ENCODE measurements at regions not wholly inside any gene's neighbourhood (a gene's known extent, or its start where the extent isn't known, plus 50 kb on each side); places are given as distances from the start of the nearest gene placed in this dataset.

DNA sequence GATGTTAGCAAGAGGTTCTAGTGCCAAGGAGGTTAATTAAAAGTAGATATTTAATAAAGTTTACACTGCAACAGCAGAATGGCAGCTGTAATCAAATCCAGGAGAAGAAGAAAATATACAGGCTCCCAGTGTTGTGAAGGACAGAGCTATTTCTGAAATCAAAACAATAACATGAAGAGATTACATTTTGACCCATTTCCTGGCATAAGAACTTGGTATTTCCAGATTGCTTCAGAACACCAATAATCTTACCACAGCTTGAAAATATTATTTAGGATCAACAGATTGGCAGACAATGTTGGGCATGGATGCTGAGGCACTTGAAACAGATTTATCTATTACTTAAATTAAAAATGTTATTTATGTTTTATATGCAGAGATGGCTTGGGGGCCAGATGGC, 692.5 kb downstream of the KCNA4 start:
- DNase-seq (ENCODE audit: extremely low spot score, insufficient read length, low read depth) (no peak), FAIRE-seq (no peak)

DNA sequence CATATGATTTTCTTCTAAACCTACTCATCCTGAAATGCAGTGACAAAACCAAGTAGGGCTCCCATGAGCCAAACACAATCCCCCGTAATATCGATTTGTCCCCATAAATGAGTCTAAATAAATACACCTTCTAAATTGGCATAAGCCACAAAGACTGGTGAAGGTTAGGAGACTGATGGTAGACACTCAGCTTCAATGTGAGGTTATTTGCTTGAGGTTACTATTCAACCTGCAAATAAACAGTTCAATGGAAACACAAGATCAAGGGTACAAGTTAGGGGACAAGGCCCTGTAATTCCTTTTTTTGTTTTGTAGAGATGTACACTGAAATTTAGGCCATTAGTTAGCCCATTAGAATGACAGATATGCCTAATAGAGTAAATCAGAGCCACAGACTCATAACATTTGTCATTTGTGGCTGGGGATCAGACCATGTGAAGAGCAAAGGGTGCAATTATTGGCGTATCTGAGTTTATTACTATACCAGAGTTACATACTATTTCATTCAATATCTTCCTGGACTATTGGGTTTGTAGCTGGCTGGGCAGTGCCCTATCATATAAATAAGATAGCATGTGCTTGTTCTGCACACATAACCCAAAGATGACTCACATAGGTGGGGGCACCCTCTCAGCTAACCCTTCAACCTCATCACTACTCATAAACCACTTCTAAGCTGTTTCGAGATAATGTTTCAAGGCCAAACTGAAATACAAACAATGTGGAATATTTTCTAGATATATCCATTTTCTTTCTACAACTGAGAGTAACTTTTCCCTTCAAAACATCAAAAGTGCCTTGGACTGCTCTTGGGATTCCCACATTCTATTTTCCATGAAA, 695.3 kb downstream of the KCNA4 start:
- FAIRE-seq (no peak), DNase-seq (ENCODE audit: extremely low spot score, insufficient read length, low read depth) (no peak)

DNA sequence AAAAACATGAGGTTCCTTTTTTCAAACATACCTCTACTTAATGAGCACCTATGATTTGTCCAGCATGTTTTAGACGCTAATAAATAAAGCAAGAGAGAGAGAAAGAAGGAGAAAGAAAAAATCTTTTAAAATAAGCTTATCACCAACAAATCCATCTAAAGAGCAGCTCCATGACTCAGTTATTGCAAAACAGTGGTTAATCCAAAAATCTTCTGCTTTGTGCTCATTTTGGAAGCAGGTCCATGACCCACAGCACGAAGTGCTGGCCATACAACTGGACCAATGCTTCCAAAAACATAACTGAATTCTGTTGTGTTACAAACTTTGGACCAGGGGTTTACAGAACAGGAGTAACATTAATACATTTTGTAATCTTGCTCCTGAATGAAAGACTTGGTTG, 696.6 kb downstream of the KCNA4 start:
- DNase-seq (ENCODE audit: extremely low spot score, insufficient read length, low read depth) (no peak), FAIRE-seq (no peak)

DNA sequence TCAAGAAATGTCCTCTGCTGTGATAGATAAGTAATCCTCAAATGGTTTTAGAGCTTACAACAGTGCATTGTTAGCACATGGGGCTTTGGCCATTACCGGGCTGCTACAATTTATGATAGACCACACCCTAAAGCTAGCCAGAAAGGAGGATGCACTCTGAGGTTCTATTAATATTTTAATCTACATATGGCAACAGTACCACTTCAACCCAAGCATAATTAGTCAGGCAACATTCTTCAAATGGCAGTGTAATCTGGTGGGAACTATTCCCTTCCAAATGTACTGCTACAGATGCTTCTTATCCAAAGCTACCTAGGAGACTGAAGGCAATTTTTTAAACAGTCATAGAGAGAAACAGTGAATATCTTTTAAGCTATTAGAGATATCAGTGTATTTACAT, 697.6 kb downstream of the KCNA4 start:
- DNase-seq (ENCODE audit: extremely low spot score, insufficient read length, low read depth) (no peak), FAIRE-seq (no peak)

DNA sequence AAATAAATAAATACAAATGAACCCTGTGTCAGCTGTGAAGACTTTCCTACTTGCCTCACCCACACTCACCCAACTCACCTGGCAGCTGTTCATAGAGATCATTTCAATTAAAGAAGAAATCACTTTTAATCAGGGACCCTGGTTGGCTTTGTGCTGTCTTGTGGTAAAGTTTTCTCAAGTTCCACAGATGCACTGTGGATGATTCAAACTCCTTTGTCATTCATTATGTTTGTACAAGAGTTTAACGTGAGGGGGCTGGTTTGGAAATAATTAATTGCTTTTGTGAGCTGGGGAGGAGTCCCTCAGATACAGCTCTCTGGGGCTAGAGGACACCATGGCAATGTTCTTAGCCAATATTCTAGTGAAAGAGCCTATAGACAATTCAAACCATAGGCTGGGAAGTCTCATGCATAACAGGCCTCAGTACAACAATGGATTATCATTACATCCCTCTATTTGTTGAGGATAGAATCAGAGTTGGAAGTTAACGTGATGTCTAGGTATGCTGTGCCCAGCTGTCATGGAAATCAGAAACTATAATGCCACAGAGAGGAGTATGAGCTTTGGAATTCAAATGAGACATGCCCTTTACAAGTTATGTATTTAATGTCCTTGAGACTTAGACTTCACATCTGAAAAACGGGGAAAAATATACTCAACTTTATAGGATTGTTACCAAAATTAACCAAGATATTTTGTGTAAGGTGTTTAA, 698.5 kb downstream of the KCNA4 start:
- no peak for DNase-seq (ENCODE audit: extremely low spot score, insufficient read length, low read depth)
- no peak for FAIRE-seq

DNA sequence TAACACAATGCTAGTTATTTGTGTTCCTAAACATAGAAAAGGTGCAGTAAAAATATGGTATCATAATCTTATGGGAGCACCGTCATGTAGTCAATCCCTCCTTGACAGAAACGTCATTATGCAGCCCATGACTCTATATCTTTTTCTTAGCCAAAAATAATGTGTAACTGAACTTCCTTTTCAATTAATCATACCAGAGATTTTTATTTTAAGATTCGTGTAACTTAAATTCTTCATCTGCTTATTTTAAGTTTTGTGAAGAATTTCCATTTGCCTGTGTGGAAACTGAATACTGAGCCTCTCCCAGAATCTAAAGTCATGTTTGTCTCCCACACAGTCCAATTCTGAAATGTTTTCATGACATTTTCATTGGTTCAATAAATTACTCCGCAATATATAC, 699.1 kb downstream of the KCNA4 start:
- FAIRE-seq, result no peak

DNA sequence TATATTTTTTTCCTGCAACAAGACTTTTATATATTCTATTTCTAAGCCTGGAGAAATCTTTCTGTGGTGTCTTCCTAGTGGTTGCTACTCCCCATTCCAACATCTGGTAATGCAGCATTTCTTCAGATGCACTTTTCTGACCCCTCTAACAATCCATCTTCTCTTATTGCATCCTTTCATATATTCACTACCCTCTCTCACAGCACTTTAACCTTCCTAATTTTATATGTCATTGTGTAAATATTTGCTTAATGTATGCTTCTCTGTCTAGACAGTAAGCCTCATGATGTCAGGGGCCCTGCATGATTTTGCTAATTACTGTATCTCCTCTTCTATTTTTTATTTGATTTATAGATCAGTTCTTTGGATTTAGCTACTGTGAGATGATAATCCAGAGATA, 701.6 kb downstream of the KCNA4 start:
- no peak for FAIRE-seq
- no peak for DNase-seq (ENCODE audit: extremely low spot score, insufficient read length, low read depth)

More for the DNA sequence above, 699.1 kb downstream of the KCNA4 start:
- DNase-seq (ENCODE audit: extremely low spot score, insufficient read length, low read depth), result no peak

DNA sequence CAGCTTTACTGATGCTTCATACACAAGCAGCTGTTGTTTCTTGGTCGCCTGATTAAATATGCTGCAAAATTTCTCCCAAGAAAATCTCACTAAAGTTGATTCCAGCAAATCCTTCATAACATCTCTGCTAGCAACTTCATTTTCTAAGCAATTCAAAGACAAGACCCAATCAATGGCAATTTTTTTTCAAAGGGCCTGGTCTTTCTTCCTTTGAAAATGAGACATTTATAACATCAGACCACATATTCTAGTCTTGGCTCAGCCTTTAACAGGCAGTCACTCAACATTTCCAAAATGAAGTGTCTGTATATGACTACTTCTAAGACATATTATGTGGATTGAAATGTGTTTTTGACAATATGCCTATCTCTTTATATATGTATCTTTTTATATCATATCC, 702.6 kb downstream of the KCNA4 start:
- FAIRE-seq, result no peak

DNA sequence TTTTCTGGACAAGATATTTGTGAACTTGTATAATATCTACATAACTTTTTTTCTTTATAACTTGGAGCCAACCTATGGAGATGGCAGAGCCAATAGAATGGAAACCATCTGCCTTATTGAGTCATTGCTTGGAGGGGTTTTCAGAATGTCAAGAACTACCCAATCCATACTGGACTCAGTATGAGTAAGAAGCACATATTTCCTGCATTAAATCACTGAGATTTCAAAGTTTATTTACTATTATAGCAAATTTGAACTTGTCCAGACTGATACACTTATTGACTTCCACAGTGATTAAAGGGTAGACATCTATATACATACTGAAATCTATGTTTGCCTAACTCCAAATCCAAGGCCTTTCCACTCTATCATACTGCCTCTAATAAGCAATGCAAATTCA, 704.0 kb downstream of the KCNA4 start:
- FAIRE-seq, result no peak

More for the DNA sequence above, 702.6 kb downstream of the KCNA4 start:
- no peak for DNase-seq (ENCODE audit: extremely low spot score, insufficient read length, low read depth)

DNA sequence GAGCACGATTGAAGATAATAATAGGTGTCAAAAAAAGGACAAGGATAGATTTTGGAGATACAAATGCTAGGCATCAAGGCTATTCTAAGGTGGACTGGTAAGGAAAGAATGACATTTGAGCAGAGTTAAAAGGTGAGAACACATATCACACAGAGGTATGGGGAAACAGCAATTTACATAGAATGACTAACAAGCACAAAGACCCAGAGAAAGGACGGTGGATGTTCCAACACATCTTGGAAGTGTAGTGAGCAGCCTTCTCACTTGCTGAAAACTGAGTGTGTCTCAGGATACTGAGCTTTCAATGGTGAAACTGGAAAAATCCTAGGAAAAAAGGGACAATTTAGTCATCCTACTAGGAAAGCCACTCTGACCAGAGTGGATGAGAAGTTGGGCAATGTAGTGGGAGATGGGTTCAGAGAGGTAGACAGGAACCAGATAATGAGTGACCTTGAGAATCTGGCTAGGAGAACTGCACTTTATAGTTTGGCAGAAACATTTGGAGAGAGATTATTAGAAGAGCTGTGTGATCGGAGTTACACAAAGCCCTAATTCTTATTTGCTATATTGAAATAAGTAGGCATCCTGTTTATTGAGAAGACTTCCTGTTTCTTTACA, 706.0 kb downstream of the KCNA4 start:
- DNase-seq (ENCODE audit: extremely low spot score, insufficient read length, low read depth) (no peak), FAIRE-seq (no peak)

More for the DNA sequence above, 704.0 kb downstream of the KCNA4 start:
- no peak for DNase-seq (ENCODE audit: extremely low spot score, insufficient read length, low read depth)

DNA sequence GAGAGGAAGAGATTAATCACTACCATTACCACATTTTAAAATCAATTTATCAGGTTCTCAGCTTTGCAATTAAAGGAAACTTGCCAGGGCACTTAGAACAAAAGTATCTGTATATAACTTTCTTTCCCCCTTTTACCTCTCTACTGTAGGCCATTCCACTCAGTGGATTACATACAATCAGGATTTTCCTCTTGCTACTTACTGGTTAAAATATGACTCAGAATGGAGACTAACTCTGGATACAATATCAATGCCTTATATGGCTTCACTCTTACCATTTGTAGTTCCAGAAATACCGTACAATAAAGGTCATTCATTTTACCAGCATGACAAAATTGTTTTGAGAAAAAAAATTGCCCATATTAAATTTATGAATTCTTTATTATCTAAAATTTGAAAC, 706.8 kb downstream of the KCNA4 start:
- DNase-seq (ENCODE audit: extremely low spot score, insufficient read length, low read depth), result no peak
- no peak for FAIRE-seq

DNA sequence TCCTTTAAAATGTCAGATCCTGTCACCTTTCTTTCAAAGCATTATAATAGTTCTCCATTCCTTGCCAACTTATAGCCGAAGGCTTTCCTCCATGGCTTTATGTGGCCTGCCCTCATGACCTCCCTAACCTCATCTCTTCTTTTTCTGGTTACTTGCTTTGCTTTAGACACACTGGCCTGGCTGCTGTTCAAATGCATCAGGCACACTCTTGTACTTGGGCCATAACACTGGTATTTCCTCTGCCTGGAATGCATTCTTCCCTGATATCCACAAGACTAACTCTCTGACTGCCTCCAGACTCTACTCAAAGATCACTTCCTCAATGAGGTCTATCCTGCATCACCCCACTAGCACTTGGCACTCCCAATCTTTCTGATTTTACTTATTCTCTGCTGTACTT, 710.3 kb downstream of the KCNA4 start:
- no peak for FAIRE-seq
- DNase-seq (ENCODE audit: extremely low spot score, insufficient read length, low read depth), result no peak

DNA sequence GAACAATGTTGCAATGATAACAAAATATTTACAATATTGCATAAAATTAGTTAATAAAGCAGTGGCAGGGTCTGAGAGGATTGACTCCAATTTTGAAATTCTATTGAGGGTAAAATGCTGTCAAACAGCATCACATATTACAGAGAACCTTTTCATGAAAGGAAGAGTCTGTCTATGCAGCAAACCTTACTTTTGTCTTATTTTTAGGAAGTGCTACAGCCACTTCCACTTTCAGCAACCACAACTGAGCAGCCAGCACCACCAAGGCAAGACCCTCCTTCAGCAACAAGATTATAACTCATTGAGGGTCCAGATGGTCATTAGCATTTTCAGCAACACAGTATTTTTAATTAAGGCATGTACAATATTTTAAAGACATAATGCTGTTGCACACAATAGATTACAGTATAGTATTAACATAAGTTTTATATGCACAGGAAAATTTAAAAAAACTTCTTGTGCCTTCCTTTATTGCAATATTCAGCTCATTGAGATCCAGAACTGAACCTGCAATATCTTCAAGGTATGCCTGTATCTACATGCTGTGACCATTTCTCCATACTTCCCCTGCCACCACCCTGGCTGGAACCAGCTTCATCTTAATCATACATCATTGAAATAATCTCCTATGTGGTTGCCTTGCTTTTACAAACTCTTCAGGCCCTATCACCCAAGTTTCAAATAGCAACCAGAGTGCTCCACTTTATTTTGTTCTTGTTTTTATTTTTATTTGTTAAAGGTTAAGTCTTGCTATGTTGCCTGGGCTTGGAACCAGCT, 711.2 kb downstream of the KCNA4 start:
- FAIRE-seq, result no peak
- no peak for DNase-seq (ENCODE audit: extremely low spot score, insufficient read length, low read depth)

DNA sequence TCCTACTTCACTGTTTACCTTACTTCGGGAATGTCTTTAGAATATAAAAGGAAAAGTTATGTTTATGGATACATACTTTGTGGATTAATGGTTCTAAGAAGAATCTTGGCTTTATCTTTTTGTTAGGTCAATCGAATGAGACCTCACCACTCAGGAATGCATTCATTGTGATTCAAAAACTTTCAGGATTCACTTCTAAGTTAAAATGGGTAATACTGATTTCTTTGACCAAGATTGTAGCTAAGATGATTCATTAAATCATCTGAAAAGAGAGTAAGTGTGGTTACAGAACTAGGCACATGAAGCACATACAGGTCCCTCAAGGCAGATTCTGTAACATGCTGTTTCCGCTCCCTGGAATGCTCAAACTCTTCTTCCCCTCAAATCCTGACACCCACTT, 716.4 kb downstream of the KCNA4 start:
- DNase-seq (ENCODE audit: extremely low spot score, insufficient read length, low read depth) (no peak), FAIRE-seq (no peak)

DNA sequence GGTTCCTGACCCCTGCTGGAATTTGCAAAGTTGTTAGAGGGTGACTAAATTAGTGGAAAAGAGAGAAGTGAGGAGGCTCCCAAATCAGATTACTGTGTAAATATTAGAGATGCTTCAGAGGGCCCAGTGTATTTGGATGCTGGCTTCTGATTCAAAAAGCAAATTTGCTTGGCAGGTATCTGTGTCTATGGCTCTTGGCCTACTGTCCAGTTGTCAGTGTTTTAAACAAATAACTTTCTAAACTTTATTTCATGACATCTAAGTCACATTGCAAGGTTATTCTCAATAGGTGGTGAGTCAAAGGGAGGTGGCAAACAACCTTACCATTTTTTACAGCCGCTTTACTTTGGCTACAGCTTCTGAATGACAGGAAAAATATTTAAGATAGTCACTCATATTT, 720.1 kb downstream of the KCNA4 start:
- no peak for FAIRE-seq

DNA sequence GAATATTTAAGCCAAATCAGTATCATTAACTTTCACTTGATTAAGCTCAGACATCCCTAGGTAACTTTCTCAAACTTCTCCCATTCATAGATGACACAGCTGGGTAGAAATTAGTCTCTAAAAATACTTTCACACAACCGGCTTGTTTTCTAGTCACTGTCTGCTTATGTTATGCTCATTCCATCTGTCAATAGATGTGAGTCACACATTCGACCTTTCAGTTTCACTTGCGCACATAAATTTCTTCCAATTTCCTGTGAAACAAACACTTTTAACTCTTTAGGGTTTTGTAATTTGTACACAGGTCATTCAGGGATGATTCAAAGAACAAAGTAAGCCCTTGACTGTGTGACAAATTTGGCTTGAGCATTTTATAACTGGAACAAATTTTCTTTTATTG, 723.0 kb downstream of the KCNA4 start:
- peak; percentile 3 for DNase-seq (ENCODE audit: extremely low spot score, insufficient read length, low read depth)
- FAIRE-seq, result peak; percentile 70

More for the DNA sequence above, 720.1 kb downstream of the KCNA4 start:
- no peak for DNase-seq (ENCODE audit: extremely low spot score, insufficient read length, low read depth)

DNA sequence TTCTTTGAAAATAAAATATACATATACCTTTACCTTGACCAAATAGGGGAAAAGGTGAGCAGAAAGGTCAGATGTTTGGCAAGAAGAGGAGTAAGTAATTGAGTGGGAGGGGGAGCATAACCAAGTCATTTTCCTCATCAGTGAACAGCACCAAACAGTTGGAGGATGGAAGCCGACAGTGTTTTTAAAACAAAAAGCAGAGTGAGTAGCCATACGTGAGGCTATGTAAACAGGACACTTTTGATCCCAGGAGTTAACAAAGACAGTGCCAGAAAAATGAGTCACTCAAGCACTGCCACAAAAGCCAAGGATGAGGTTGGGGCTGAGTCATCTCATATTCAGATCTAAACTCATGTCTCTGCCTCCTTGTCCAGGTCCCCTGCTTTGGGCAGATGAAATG, 734.7 kb downstream of the KCNA4 start:
- FAIRE-seq (no peak), DNase-seq (ENCODE audit: extremely low spot score, insufficient read length, low read depth) (no peak)

DNA sequence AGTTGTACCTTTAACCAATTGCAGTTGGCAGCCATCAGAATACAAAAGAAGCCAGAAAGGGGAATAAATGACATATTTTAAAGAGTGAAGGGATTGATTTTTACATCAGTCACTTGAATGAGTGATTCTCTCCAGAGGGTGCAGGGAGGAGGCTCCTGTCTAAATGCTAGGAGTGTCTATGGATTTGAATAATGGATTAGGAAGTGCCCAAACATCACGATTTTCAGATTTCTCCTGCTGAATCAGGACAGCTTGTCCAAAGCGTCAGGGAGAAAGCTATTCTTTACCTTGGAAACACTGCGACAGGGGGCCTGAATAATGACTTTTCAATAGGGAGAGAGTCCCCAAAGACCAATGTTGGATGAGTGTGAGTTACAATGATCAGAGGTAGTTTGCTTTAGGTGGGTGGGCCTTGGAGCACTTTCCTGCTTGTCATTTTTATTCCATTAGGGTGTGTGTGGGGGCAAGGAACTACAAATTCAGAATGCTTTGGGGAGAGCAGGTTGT, 735.5 kb downstream of the KCNA4 start:
- no peak for FAIRE-seq
- DNase-seq (ENCODE audit: extremely low spot score, insufficient read length, low read depth), result no peak

DNA sequence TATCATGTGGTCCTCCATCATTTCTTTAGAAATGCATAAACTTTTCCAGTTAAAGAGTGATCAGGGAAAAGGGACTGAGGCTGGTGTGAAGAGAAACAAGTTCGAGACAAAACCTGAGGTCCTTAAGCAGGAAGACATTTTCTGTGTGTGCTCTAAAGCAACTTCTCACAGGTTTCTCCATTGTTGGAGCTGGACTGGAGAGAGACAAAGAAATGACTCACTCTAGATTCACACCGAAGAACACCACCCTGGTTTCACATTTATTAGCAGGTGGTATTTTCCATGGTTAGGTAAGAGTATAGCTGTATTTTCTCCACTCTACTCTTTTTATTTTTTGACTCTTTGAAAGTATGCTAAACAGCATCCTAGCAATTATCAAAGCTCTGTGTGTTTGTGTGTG, 736.4 kb downstream of the KCNA4 start:
- no peak for DNase-seq (ENCODE audit: extremely low spot score, insufficient read length, low read depth)

DNA sequence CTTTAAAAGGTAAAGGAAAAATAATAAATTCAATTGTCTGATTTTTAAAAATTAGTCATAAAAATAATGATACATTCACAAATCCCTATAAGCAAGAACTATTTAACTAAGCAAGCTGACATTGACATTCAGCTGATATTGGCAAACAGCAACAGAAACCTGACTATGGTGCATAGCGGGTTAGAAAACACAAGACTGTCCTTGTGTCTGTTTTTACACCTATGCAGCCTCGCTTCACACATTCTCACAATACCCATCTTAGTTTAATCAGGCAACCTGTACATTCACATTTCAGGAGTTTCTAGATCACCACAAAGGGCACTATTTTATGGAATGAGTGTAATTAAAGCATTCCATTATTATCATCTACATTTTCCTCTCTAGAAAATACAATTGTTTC, 737.1 kb downstream of the KCNA4 start:
- no peak for DNase-seq (ENCODE audit: extremely low spot score, insufficient read length, low read depth)
- FAIRE-seq, result no peak

More for the DNA sequence above, 736.4 kb downstream of the KCNA4 start:
- FAIRE-seq, result no peak

Measured in GM18507 (cell line).